Middle frontal gyrus (tissue), 1 donor: ENCODE measurements at regions not wholly inside any gene's neighbourhood (a gene's known extent, or its start where the extent isn't known, plus 50 kb on each side); places are given as distances from the start of the nearest gene placed in this dataset.

Source experiments
- DNase-seq: peaks from one replicate; pipeline ENCODE4 v3.0.0-alpha.2; 2015; ENCODE audit warnings: low spot score; ENCODE audit errors: extremely low spot score

DNA sequence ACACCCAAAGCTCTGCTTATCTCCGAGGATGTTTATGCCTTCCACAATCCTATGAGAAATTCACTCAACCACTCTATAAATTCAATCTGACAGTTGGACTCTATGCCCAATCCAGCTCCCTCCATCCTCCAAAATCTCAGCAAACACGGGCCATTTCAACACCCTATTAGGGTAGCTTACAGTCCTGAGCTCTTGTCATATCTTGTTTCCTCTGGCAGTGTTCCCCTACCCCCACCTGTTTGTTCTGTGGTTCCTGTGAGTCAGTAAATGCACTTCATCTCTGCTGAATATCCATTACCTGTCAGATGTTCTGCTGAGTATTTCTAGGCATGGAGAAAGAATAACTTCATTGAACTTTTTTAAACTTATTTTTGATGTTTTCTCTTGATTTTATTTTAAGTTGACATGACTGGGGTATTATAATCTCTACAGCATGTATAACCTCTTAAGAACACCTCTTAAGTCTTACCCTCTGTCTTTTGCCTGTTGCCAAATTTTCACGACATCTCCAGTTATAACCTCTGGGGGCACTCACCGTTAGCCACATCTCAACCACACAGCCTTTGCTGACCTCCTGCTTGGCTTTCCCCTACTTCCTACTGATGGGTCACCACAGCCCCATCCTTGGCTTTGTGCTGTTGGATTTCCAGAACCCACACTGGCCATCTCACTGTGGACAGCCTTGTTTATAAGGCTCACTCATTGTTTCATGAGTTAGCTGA, 317.0 kb upstream of the TMPO start:
- no peak for DNase-seq

DNA sequence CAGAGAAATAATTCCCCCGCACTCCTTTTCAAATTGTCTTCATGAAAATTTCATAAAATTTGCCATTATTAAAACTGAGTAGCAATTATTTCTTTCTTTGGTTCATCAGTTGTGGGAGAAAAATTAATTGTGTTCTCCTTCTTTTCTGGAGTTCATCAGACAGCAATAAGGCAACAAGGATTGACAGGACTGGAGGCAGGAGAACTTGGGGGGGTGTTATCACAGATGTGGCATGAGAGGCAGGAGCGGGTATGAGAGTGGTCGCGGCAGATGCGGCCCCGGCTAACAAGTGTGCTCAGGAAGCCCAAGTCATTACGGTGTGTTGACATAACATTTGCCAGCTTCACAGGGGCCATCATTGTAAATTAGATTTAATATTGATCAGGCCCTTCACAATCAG, 306.6 kb upstream of the TMPO start:
- DNase-seq, result no peak

DNA sequence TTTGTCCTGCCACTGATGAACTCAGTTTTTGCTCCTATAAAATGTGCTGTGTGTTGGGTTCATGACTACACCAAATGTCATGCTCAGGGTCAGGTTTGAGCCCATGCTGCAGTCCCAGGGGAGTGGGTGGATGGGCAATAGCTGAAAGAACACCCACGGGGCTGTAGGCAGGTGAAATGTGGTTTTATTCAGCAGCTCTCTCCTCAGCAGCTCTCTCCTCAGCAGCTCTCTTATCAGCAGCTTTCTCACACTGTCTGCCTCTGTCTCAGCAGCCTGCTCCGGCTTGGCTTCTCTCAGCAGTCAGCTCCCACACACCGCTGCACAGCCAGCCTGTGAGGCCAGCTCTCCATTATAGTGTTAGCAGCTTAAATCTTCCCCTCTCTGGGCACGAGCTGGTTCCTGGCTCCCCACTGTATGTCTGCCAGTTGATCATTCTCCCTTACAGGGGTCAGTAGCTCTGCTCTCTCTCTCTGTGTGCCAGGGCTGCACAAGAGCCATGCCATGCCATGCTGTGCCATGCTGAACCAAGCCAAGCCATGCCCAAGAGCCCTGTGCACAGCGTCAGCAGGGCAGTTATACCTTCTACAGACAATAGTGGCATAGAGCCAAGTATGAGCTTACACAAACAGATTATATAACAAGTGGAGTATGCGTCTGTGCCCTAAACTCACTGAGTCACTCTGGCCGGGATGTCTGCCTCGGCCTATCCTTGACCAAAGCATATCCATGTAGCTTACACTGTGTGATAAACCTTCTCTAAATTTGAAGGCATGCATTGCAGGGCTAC, 303.3 kb upstream of the TMPO start:
- no peak for DNase-seq

DNA sequence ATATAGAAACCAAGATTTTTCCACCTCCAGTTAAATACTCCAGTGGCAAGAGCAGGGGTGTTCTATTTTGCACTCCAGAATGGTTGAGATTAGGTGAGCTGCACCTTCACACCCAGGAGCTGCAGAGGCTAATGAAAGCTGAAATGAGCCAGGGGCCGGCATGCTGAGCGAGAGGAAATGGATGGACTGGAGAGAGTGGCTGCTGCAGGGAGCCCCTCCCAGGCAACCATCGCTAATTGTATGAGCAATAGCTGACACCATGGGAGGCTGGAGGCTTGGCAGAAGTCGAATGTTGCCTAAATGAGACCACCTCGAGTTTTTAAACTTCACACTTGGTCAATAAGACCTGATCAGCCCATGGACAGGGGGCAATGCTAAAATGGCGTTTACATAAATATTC, 301.8 kb upstream of the TMPO start:
- no peak for DNase-seq

DNA sequence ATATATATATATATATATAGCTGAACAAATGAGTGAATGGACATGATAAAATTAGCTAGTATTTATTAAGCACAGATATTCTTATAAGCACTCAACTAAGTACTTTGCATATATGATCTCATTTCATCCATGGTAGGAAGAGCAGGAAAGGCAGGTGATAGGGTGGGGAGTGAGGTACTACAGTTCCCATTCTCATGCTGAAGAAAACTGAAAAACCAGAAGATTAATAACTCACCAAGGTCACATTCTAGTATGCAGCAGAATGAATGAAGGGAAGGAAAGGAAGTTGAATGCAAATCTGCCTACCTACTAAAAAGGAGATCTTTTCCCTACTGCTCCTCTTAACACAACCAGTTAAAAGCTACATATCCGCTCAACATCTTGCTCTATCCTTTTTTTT, 298.1 kb upstream of the TMPO start:
- no peak for DNase-seq

DNA sequence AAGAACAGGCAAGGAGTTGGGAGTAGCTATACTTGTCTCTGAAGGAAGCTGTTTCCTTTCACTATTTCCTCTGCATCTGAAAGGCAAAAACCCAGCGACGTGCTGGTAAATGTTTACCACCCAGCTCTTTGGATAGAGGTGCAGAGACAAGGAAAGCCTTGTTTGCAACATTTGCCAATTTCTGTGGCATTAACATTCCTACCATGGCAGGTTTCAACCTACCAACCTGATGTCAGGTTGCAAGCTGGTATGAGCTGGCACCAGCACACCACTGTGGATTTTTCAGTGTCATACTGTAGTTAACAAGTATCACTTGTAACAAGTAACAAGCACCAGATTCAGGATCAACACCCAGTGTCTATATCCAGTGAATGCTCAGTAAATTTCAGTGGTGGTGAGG, 294.8 kb upstream of the TMPO start:
- no peak for DNase-seq

DNA sequence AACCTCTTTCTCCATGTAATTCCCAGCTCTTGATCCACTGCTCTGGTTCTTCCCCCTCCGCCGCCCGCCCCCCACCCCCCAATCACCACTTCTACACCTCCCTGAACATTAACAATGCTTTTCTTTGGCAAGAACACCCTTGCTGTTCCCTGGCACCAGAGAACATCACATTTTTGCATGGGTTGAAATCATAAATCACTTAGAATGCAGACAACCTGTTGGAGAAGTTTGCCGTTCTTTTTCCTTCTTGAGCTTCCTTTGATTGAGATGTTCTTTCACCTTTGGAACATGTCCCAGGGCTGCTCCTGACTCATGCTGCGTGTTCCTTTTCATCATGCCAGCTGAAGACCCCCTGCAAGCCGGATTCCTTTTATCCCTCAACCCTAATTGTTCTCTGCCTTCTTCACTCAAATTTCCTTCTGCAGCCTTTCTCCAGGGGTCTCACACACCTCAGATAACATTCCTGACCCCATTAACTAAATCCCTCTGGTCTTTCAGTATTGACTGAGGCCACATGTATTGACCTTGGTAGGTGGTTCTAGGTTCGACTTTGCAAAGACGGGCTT, 294.1 kb upstream of the TMPO start:
- no peak for DNase-seq

DNA sequence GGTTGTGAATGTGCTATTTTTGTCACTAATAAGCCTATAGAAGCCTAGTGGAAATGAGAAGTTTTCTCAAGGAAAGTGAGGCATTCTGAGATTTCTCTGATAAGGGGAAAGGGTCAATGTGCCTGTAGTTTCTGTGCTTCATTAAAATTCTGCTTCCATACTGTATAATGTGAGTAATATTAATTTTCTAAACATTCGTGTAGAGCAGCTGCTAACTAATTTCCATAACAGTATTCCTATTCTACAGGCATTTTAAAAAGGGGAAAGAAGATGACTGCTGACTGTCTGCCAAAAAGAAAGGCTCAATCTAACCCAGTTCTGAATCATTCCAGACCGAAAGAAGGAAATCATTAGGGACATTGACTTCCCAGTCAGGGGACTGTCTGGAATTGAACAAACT, 293.3 kb upstream of the TMPO start:
- DNase-seq, result no peak

DNA sequence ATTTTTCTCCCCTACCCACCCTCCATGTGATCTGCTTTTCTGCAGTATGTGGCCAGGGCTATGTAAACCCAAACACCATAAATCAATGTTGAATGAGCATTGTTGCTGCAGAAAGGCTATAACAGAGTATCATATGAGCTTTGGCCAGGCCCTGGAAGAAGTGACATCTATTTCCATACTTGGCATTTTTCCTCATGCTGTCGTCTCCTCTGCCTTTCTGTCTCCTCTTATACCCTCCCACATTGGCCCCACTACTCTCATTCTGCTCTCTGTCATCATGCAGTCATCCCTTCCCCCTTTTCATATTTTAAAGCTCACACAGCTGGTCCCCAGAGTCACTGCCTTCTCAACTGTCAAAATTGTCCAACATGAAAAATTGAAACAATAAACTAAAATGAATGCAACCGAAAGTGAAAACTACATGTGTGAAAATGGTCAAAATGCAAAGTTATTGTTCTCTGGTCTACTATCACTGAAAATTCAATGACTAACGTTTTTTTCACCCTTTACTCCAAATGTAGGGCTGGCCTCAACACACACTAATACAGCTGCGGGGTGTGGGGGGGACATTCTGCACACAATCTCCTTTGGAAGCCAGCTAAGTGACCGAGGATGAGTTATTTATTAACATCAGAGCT, 290.7 kb upstream of the TMPO start:
- DNase-seq, result no peak

DNA sequence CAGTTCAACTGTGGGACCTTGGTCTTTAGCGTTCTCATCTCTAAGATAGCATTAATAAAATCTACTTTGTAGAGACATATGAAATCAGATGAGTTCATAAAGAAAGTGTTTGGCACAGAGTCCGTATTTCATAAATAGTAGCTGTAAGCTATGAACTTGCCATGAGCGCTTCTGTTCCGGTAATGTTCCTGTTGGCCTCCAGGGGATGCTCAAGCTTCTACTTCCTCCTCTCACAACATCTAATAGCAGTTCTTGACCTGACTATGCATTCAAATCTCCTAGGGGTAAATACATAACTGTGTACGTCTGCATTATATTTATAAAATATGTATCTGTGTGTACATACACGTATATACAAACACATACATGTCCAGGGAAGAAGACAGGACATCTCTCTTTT, 288.2 kb upstream of the TMPO start:
- DNase-seq, result no peak

DNA sequence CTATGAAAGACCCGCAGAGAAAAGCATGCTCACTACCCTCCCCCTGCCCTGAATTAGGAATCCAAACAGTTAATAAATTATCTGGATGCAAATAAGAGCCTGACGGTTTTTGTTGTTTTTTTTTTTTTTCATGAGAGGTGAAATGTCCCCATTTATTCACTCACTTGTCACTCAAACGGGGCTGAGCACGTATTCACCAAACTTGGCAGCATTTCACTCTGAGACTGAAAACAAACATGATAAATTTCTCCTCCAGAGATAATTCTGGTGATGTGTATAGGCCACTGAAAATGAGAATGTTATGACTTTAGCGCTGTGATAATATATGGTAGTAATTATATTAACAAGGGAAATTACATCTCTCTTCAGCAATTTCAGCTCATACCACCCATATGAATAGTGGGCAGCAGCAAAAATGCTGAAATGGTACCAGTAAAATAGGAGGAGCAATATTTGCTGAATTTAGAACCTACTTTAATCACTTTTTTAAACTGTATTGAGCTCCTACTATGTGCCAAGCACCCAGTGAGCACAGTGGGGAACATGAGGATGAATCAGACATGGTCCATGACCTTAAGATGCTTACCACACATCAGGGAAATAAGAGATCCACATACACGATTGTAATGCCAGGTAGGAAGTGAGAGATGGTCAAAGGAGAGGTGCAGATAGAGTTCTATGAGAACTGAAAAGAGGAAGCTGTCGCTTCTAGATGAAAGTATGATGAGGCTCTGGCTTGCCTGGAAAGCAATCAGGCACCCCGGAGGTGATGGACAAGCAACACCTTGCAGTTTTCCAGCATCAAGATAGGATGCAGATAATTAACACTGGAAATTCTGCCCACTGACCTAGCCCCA, 286.5 kb upstream of the TMPO start:
- no peak for DNase-seq

DNA sequence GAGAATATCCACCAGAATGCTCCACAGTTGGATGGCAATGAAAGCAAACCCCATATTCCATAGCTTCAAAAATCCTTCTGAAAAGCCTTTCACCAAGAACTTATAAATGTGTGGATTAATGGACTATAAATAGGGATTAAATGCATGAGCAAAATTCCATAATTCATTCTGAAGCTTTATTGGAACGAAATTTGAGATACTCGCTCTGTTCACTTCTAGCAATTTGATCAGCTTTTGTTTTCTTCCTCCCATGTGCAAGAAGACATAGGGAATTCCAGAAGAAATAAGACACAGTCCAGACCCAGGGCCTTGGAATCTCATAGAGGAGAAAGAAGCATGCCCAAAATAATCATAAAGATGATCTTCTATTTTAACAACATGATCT, 285.9 kb upstream of the TMPO start:
- no peak for DNase-seq

DNA sequence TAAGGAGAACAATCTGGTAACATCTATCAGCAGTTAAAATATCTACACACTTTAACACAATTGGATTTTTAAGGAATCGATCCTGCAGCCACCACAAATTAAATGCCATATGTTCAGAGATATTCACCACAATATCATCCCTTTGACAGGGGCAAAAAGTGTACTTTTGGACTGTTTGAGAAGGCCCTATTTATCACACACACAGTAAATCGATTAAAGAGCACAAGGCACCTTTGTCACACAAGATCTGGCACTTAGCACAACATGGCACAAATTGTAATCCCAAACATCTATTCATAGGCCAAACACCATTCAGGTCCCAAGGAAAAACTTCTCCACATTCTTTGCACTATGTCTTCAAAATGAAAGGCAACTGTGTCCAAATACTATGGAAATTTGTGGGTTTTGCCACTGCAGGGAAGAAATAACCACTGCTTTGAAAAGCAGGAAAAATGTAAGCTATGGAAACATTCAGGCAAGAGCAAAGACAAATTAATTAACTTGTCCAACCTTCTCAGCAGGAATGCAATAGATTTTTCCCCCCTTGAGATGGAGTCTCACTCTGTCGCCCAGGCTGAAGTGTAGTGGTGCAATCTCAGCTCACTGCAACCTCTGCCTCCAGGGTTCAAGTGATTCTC, 282.5 kb upstream of the TMPO start:
- DNase-seq, result no peak

DNA sequence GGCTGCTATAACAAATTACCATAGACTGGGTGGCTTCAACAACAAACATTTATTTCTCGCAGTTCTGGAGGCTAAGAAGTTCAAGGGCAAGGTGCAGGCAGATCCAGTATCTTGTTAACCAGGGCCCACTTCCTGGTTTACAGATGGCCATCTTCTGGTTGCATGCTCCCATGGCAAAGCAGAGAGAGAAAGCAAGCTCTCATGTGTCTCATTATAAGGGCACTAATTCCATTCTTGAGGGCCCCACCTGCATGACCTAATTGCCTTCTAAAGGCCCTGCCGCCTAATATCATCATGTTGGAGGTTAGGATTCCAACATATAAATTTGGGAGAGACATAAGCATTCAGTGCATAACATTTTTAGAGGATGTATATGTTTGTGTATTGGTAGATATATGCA, 280.1 kb upstream of the TMPO start:
- DNase-seq, result no peak

DNA sequence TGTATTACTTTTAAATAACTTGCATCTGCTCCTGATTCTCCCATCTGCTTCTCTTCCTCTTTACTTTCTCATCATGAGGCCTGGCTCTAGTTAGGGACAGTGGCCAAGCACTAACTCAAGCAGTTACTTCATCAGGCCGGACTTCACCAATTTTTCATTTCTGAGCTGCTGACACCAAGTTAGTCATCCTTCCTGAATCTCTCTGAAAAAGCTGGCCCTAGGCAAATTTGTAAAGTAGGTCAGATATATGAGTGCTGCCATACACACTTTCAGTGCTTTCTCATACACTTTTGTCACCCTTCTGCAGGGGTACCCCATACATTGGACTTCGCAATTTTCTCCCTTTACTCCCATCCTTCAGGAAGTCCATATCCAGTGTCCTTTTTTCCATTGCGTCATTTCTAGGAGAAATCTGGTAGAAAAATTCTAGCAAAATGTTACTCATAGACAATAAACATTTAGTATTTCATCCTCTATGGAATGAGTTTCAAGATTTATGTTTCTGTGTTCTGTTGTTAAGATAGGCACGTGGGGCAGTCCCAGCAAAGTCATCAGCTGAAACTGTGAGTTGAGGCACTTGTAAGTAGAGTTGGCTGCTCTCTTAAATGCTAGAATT, 276.8 kb upstream of the TMPO start:
- no peak for DNase-seq

DNA sequence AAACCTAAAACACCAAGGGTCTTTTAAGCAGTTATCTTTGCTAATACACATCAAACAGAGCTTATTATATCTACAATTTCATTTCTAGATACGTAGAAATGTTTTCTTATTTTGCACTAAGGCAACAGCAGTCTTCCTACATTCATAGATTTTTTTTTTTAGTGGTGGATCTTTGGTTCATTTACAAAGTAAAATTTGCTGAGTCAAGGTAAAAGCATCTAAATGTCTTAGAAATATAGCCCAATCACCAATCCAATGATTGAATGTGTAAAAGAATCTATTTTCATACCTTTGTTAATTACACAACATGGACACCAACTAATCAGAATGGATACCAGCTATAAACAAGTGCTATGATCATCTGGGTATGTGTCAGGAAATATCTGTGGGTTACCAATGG, 272.2 kb upstream of the TMPO start:
- DNase-seq, result no peak

DNA sequence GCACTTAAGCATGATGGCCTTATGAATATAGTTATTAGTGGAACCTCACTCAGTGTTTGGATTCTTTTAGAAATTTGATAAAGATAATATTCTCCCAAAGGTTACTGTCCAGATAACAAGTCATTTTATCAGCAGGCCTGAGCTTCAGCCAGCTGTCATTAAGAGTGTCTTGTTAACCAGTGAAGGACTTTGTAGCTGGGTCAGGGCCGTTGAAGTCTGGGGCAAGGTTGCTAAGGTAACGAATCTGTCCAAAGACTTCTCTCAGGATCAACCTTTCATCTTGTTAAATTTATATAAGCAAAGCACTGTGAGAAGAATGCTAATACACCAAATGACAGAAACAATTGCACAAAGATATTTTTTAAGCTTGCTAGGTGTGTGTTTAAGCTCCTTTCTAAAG, 271.3 kb upstream of the TMPO start:
- no peak for DNase-seq

DNA sequence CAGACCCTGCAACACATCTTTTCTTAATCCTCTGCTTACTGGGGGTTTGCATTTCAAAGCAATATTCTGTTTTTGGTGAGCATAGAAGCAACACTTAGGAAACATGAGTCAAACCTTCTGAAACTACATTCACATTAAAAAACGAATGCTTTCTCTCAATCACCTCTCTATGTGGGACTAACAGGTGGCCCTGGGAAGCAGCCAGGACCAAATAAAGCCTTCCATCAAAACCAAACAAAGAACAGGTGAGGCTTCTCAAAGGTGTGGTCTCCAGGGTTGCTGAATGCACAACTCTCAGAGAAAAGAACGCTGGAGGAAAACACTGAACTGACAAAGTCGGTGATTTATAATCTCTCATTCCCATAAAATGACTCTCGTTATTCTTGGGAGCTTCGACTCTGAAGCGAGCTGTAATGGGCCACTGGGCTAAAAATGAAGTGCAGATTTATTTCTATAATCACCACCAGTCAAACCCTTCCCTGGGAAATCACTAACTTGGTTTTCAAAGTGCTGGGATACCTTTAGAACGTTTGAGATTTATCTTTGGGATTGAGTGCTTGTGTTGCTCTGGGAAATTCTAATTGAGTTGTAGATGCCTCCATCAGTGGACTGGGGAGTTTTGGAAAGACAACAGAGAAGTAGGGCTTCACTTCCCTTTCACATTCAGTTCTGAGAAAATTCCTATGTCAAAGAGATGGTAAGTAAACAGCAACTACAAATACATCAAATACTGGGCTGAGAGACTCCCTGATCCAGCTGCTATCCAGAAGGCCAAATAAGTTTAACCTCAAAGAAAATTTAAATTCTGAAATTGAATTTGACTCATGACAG, 262.0 kb upstream of the TMPO start:
- no peak for DNase-seq

DNA sequence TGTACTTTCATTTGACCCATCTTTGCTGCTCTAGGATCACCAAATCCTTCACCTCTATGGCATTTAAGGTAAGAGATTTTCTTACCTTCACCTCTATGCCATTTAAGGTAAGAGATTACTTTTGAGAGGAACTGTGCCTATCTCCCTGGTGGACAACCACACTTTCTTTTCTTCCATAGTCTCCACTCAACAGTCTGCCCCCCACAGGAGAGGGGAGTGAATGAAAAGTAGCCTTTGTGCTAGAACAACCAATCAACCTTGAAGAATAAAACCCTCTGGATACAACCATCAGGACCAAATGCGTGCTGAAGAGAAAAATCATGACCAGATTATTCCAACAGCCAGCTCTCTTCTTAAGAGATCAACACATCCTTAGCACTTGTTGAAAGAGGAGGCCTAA, 258.6 kb upstream of the TMPO start:
- DNase-seq, result no peak

DNA sequence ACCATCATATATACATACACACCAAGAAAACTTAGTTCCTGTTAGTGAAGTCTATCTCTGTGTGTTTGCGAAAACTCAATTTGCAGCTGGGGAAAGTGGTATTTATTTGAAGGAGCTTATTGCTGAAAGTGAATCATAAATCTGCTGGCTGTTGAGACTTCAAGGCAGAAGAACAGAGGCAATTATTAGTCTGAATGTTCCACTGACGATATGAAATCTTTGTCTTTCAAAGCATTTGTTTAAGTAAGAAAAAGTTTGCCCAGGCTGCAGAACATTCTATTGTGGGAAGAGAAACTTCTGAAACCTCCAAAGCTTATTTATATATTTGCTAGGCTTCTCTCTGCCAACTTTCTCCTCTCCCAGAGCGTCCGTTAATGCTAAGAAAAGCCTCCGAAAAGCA, 255.7 kb upstream of the TMPO start:
- DNase-seq, result no peak
